ENCODE measurements at regions not wholly inside any gene's neighbourhood (a gene's known extent, or its start where the extent isn't known, plus 50 kb on each side); places are given as distances from the start of the nearest gene placed in this dataset.

- 6% methylated on average over 2 of the region's 2 CpGs for WGBS (ENCODE audit: insufficient coverage, low coverage, missing lambda C conversion rate)
- H3K79me2 ChIP-seq (ENCODE audit: control insufficient read depth, insufficient read depth, low read length): no peaks in the 10 kb centered on the region
- FAIRE-seq: no peak
- H3K27ac ChIP-seq (ENCODE audit: extremely low read depth, low read depth, low read length): no peak overlapping the region
- H3K9ac ChIP-seq (ENCODE audit: insufficient read depth in 1 of 2, low read depth in 2 of 2, low read length in 2 of 2): no peak overlapping the region
- no peak for DNase-seq (ENCODE audit: extremely low read depth in 1 of 4, low spot score in 3 of 4)
- no peaks in the 10 kb centered on the region for H3K4me1 ChIP-seq (replicated peaks in 1 of 2; ENCODE audit: control insufficient read depth in 2 of 2, insufficient read depth in 2 of 2, low read length in 2 of 2)
- no peaks in the 10 kb centered on the region for H3K9me1 ChIP-seq (ENCODE audit: control insufficient read depth, insufficient read depth, low read length)
- no peaks in the 10 kb centered on the region for H3K9me3 ChIP-seq (replicated peaks; ENCODE audit: control insufficient read depth, insufficient read depth, low read depth, low read length)
- CTCF ChIA-PET (ENCODE audit: low intra/inter-chr PET ratio): no interaction called here
- no peak overlapping the region for H3K4me3 ChIP-seq
- H3K27me3 ChIP-seq (ENCODE audit: control insufficient read depth in 2 of 2, insufficient read depth in 2 of 2, low read length in 2 of 2): no peaks in the 10 kb centered on the region
- no peak overlapping the region for H3K4me2 ChIP-seq (ENCODE audit: insufficient read depth, low read length)
- no peak overlapping the region for H2AFZ ChIP-seq (ENCODE audit: low read depth, low read length)
- intact Hi-C loops (cut with micrococcal nuclease): no loop called here
- H4K20me1 ChIP-seq (replicated peaks; ENCODE audit: control insufficient read depth, insufficient read depth, low read length): no peaks in the 10 kb centered on the region
- no TSS peak for BruUV-seq (replicated peaks)
- in situ Hi-C loops (cut with MboI): no loop called here
- H3K36me3 ChIP-seq (ENCODE audit: control insufficient read depth, insufficient read depth, low read length): no peaks in the 10 kb centered on the region
- TF ChIP-seq NCOA1 (IDR thresholded peaks at IDR 0.05; ENCODE audit: low read depth) (no peak), ZNF3 (CRISPR knock-in tag; IDR thresholded peaks at IDR 0.05) (no peak), ZBTB7A (IDR thresholded peaks at IDR 0.05; ENCODE audit: borderline replicate concordance, control insufficient read depth, low read depth, low read length) (no peak), U2AF2 (optimal IDR thresholded peaks at IDR 0.05; ENCODE audit: low read depth, low read length) (no peak), TOE1 (IDR thresholded peaks at IDR 0.05; ENCODE audit: borderline replicate concordance) (no peak), TOE1 (CRISPR knock-in tag; IDR thresholded peaks at IDR 0.05; ENCODE audit: borderline replicate concordance, low read depth) (no peak), NONO (IDR thresholded peaks at IDR 0.05; ENCODE audit: low read depth in 2 of 2, low read length in 1 of 2) (no peak), MTA2 (IDR thresholded peaks at IDR 0.05; ENCODE audit: low read depth) (no peak)
- TF ChIP-seq, protein P1, sequence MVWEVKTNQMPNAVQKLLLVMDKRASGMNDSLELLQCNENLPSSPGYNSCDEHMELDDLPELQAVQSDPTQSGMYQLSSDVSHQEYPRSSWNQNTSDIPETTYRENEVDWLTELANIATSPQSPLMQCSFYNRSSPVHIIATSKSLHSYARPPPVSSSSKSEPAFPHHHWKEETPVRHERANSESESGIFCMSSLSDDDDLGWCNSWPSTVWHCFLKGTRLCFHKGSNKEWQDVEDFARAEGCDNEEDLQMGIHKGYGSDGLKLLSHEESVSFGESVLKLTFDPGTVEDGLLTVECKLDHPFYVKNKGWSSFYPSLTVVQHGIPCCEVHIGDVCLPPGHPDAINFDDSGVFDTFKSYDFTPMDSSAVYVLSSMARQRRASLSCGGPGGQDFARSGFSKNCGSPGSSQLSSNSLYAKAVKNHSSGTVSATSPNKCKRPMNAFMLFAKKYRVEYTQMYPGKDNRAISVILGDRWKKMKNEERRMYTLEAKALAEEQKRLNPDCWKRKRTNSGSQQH (CRISPR knock-in tag; IDR thresholded peaks at IDR 0.05): no peak
- POLR2A ChIA-PET: no interaction called here
- no peak for ATAC-seq
Measured at GRCh38 chr4:166363198-166363597, 490.2 kb downstream of the TLL1 start.
